HG03095 (cell line): ENCODE measurements at regions not wholly inside any gene's neighbourhood (a gene's known extent, or its start where the extent isn't known, plus 50 kb on each side); places are given as distances from the start of the nearest gene placed in this dataset.

Experiments
- ATAC-seq: cut with Tn5 transposase; IDR thresholded peaks from one replicate; pipeline ENCODE4 v1.9.1; 2021; ENCODE audit warnings: moderate library complexity; ENCODE audit not compliant: unreplicated experiment

DNA sequence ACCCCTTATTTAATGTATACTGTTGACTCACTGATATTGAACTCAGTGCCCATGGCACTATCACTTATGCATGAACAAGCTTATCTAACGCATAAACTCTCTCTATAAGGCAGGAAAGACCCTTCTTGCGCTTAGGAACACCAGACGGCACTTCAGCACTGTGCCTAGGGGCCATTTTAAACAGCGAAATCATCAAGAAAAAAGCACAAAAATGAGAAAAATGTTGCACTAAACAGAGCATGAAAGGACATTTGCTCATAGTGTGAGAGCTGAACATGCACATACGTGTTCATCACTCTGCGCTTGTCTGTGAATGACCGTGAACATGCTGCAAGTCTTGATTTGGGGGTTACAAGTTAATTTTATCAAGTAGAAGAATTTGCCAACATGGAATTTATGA, 109.6 kb downstream of the WDR11 start:
- no peak for ATAC-seq

GRCh38 chr10:120961795-120962755, 110.9 kb downstream of the WDR11 start:
- ATAC-seq = no peak

- no peak for ATAC-seq
Observed at GRCh38 chr10:120962756-120963593, 111.8 kb downstream of the WDR11 start.

DNA sequence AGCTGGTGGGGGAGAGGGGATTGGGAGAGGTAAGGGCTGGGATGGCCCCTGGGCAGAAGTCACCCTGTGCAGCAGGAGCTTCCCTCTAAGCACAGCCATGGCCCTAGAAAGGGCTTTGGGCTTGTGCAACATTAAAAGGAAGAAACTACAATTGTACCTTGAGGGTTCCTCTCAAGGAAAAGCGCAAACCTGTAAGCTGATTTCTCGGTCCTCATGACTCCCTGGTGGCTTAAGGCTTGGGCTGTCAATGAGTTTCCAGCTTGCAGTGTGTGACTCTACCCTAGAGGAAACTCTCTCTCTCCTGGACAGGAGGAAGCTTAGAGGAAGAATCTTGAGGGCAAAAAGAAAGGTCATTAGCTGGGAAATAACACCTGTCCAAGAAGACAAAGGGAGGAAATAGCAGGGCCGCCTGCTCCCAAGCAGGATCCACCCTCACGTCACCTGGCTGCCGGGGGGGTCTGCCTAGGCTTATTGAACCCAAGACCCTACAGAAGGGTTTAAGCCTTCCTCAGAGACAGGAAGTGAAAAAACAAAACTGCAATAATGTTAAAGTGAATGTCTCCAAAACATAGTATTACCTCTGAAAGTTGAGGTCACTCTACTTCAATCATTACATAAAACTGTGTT, 112.5 kb downstream of the WDR11 start:
- ATAC-seq = no peak

GRCh38 chr10:120966657-120967045, 115.5 kb downstream of the WDR11 start:
- ATAC-seq = no peak

- no peak for ATAC-seq
Observed at GRCh38 chr10:120969219-120969645, 118.1 kb downstream of the WDR11 start.

DNA sequence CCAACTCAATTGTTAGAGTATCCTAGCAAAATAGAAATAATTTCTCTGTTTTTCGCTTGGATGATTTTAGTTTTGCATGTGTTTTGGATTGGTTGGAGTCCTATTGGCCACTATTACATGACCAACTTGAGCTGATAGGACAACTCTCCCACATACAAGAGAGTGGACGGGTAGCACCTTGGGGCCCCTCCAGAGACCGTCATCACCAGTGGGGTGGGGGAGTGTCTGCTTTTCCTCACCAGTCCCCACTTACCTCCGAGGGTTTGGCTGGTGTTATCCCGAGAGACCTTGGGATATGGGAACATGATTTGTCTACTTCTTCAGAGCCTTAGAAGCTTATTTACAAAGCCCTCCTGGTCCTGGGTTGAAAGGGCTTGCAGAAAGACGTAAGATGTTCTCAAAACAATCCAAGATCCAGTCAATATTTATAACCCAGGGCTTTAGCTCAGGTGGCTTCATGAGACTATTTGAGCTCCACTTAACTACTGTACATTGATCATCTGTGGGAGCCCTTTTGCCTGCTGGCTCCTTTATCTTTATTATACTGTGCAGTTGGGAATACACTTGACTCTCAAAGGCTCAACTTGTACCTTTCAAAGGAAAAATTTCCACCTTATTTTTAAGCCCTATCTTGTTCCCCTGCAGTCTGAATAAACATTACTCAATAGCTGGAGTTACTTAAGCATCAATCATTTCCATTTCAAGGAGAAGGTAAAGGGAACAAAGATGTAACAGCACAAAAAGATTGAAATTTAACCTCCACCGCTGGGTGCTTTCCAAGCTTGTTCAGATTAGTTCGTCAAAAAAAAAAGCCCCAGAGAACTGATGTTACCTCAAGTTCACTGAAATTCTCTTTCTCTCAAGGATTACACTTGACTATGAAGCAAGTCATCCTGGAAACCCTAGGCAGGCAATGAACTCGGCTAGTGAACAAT, 119.7 kb downstream of the WDR11 start:
- no peak for ATAC-seq

DNA sequence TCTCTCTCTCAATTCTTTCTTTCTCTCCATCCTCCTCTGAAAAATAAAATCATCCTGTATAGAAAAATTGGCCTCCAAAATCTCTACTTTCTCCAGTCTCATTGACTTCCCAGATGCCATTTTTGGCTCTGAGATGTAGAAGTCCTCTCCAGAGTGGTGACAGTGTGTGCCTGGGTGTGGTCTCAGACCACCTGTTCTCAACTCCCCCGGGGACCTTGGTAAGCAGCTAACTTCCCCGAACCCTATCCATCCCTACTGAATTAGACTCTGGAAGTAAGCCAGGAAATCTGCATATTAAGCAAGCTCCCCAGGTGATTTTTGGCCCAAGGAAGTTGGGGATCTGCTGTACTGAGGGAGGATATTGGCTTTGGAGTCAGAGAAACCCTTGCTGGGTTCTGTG, 120.5 kb downstream of the WDR11 start:
- ATAC-seq = no peak

GRCh38 chr10:120972259-120972658, 121.1 kb downstream of the WDR11 start:
- ATAC-seq = no peak

GRCh38 chr10:120975072-120975867, 124.1 kb downstream of the WDR11 start:
- no peak for ATAC-seq

- no peak for ATAC-seq
Observed at GRCh38 chr10:120975868-120976225, 124.7 kb downstream of the WDR11 start.

GRCh38 chr10:120977897-120978296, 126.7 kb downstream of the WDR11 start:
- ATAC-seq = no peak

DNA sequence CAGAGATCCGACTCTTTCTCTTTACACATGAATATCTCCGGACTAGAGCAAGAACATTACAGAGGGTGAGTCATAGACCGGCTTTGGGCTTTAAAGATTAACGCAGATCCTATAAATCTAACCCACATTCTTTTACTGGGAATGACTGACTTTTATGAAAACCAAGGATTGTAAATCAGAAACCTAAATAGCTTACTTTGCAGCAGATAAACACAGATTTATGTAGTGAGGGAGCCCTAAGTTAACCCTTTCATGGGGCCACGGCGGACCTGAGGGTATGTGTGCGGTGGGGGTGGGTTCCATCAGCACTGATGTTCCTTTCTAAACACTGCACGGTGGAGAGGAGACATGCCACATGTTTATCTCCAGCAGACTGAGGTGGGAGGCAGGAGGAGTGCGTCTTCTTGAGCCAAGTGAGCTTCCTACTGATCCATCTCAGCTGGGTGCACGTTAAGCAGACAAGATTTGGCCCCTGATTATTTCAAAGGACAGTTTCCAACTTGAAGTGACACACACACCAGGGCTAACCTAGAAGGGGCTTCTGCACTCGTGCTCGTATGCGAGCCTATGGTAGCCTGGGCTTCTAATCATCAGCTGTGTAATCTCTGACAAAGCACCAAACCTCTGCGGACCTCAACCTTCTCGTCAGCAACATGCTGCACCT, 127.6 kb downstream of the WDR11 start:
- ATAC-seq = no peak

DNA sequence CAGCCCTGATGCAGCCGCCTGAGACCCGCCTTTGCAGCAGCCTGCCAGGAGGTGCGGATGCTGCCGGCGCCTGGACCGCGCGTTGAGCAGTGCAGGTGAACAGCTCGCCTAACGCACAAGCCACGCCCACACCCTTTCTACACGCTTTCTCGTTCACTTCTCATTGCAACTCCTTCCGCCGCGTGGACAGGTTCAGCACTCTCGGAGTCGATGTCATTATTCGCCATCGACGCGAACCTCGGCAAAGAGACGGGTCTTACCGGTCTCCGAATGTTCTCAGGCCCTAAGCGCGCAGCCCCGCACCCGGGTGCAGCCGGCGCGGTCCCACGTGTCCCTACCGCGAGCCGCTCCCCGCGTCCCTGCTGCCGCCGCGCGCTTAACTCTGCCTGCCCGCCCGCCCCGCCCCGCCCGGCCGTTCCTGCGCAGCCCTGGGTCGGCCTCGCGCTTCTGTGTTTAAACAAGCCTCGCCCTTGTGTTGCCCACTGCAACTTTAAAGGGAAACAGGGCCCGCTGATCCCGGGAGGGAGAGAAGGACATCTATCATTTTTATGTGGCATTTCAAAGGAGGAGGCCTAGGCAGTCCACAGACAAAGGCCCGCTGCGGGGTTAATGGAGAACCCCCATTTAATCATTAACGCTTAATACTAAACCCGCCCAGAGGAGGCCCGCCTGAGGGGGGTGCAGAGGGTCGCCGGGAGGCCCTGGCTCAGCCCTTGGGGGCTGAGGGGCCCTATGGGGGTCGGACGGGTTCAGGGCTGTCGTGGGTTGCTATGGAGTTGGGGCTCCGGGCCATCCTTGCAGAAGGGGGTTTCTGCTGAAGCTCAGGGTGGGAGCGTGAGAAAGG, 128.5 kb downstream of the WDR11 start:
- ATAC-seq = no peak

GRCh38 chr10:120980279-120981255, 129.4 kb downstream of the WDR11 start:
- no peak for ATAC-seq

- ATAC-seq = no peak
Observed at GRCh38 chr10:120981601-120982391, 130.6 kb downstream of the WDR11 start.
